Activated CD4-positive, alpha-beta memory T cell treated with anti-CD3 and anti-CD28 coated beads, Interleukin-2, amount 10 ng/mL, durations not matched to agents 7 days and 5 days (primary cell): ENCODE measurements at regions not wholly inside any gene's neighbourhood (a gene's known extent, or its start where the extent isn't known, plus 50 kb on each side); places are given as distances from the start of the nearest gene placed in this dataset.
"Not testable (repeated sequence)": the region's sequence is repeated elsewhere in the genome, so short reads cannot be mapped to it uniquely, and the experiment has no call there.

Source experiments
- CTCF ChIA-PET: fragments of 350-600 bp; sonication (Branson Sonifier 250); formaldehyde crosslinking; loops from one replicate; lab custom pipeline; 2021; ENCODE audit warnings: antibody characterized with exemption, inconsistent platforms; lab: Charles Lee
- POLR2A ChIA-PET: fragments of 350-600 bp; sonication (Branson Sonifier 250); formaldehyde crosslinking; loops from one replicate; lab custom pipeline; 2021; ENCODE audit warnings: antibody characterized with exemption; lab: Charles Lee
- DNase-seq: peaks from one replicate; pipeline ENCODE4 v3.0.0-alpha.2; 2020
- H3K27ac Mint-ChIP-seq: one replicate; pipeline ENCODE4 v1.8.0; 2021; ENCODE audit warnings: mild to moderate bottlenecking, mixed read lengths
- H3K27me3 Mint-ChIP-seq: one replicate; pipeline ENCODE4 v1.8.0; 2021; ENCODE audit warnings: mixed read lengths
- H3K36me3 Mint-ChIP-seq: one replicate; pipeline ENCODE4 v1.8.0; 2021; ENCODE audit warnings: low read depth, mixed read lengths
- H3K4me1 Mint-ChIP-seq: one replicate; pipeline ENCODE4 v1.8.0; 2021; ENCODE audit warnings: mixed read lengths
- H3K4me3 Mint-ChIP-seq: one replicate; pipeline ENCODE4 v1.8.0; 2021; ENCODE audit warnings: mild to moderate bottlenecking, mixed read lengths
- H3K9me3 Mint-ChIP-seq: one replicate; pipeline ENCODE4 v1.8.0; 2021; ENCODE audit warnings: mixed read lengths

DNA sequence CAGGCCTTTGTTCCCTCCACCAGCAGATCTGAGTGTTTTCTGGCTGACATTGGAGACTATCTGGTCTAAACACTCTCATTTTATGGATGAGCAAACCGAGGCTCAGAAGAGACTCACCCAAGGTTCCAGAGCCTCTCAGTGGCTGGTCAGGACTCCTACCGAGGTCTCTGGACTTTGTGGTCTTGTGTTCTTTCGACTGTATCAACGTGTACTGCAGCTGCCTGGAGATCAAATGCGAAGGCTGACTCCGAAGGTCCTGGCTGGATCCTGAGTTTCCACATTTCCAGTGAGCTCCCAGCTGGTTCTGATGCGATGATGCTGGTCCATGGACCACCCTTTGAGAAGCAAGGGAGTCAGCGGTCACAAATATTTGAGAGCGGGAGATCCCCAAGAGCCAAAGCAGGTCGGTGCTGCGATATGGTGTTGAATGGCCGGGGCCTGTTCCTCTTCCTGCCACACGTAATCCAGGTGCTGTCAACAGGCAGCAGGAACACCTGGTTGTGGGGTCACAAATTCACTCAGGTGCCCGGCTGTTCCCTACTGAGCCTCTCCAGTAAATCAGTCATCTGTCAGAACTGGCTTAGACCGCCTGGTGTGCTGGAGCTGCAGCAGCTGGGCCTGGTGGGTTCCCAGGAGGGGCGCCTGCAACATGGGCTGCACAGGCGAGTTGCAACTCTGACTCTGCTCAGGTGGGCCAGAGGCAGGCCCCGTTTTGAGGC, 94.8 kb upstream of the USP24 start:
- H3K27ac Mint-ChIP-seq, result no peak overlapping the region
- no peaks in the 10 kb centered on the region for H3K9me3 Mint-ChIP-seq
- POLR2A ChIA-PET, result no interaction called here
- CTCF ChIA-PET, result no interaction called here
- no peaks in the 10 kb centered on the region for H3K36me3 Mint-ChIP-seq
- H3K4me3 Mint-ChIP-seq, result no peak overlapping the region
- H3K4me1 Mint-ChIP-seq, result no peaks in the 10 kb centered on the region
- DNase-seq, result no peak
- peaks cover 13% of the 10 kb centered on the region for H3K27me3 Mint-ChIP-seq

DNA sequence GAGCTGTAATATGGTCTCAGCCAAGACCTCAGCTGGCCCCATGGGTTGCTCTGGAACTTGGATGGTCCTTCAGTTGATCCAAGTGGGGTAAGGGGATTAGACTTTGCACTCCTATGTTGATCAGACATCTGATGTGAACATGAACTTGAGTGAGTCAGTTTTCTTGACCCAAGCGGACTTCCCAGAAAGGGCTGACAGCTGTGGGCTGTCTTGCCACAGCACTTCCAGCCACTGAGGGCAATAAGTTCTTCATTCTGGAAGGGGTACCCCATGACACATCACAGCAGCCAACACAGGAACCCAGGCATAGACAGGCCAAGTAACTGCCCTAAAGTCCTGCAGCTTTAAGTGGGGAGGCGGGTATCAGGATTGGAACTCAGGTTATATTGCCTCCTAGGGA, 93.9 kb upstream of the USP24 start:
- ChIA-PET CTCF (no interaction called here), POLR2A (no interaction called here)
- Mint-ChIP-seq H3K36me3 (no peaks in the 10 kb centered on the region), H3K4me1 (no peaks in the 10 kb centered on the region), H3K9me3 (no peaks in the 10 kb centered on the region), H3K27me3 (peaks cover 17% of the 10 kb centered on the region), H3K4me3 (no peak overlapping the region), H3K27ac (no peak overlapping the region)
- no peak for DNase-seq

DNA sequence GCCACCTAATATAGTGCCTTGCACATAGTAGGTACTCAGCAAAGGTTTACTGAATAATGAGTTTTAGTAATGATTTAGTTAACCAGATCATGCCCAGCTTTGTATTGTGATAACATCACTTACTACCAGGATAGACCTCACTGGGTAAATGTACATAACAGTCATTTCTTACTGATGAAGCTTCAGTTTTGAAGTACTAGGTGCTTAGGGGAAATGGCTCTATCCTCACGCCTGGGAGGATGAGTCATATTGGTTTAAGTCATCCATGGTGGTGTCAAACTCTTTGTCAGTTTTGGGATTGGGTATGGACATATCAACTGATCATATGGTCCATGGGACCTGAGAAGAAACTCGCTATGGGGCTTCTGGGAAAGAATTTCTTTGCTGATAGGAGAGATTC, 90.6 kb upstream of the USP24 start:
- ChIA-PET CTCF (no interaction called here), POLR2A (no interaction called here)
- Mint-ChIP-seq H3K4me3 (no peak overlapping the region), H3K9me3 (no peaks in the 10 kb centered on the region), H3K27me3 (peaks cover 22% of the 10 kb centered on the region), H3K27ac (no peak overlapping the region), H3K4me1 (no peaks in the 10 kb centered on the region), H3K36me3 (no peaks in the 10 kb centered on the region)
- no peak for DNase-seq

DNA sequence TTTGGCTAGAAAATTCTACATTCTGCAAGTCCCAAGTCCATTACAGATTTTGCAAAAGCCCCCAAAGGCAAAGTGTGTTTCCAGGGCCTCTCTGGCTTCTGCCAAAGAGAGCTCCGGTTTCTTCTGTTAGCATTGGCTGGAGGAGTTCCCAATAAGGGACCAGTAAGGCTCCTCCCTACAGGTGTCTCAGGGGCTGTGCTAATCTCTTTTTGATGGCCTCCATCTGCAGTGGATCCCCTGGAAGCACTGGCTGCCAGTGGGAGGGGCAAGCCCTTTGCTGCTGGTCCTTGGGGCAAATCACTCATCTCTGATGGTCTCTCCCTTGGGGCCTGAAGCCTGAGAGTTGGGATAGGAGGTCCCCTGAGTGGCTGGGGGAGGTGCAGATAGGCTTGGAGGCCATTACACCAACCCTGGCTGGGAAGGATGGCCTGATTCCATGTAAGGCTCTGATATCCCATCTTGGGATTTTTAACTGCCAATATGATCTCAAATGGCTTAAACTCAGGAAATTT, 89.1 kb upstream of the USP24 start:
- H3K27me3 Mint-ChIP-seq, result peaks cover 22% of the 10 kb centered on the region
- no peaks in the 10 kb centered on the region for H3K36me3 Mint-ChIP-seq
- H3K4me3 Mint-ChIP-seq, result no peak overlapping the region
- H3K4me1 Mint-ChIP-seq, result no peaks in the 10 kb centered on the region
- no peak overlapping the region for H3K27ac Mint-ChIP-seq
- POLR2A ChIA-PET, result no interaction called here
- CTCF ChIA-PET, result no interaction called here
- no peaks in the 10 kb centered on the region for H3K9me3 Mint-ChIP-seq
- DNase-seq, result no peak

DNA sequence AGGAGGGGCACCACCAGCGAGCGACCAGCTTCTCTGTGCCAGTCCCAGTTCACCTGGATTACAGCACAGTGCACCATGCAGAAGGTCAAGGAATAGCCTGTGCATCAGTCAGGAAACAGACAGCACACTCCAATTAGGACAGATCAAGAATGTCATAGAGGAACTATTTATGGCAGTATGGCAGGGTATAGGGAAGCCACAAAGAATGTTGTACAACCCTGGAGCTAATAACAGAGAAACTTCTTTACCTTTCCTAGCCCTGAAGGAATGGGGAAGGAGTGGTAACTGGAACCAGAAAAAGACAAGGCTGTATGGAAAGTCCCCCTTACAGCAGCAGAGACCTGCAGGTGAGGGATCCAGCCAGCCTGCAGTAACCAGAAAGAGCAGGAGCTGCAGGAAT, 87.8 kb upstream of the USP24 start:
- DNase-seq, result no peak
- POLR2A ChIA-PET, result no interaction called here
- H3K9me3 Mint-ChIP-seq, result no peaks in the 10 kb centered on the region
- no peak overlapping the region for H3K27ac Mint-ChIP-seq
- no peak overlapping the region for H3K4me3 Mint-ChIP-seq
- H3K27me3 Mint-ChIP-seq, result peaks cover 22% of the 10 kb centered on the region
- H3K4me1 Mint-ChIP-seq, result no peaks in the 10 kb centered on the region
- no peaks in the 10 kb centered on the region for H3K36me3 Mint-ChIP-seq
- CTCF ChIA-PET, result no interaction called here

DNA sequence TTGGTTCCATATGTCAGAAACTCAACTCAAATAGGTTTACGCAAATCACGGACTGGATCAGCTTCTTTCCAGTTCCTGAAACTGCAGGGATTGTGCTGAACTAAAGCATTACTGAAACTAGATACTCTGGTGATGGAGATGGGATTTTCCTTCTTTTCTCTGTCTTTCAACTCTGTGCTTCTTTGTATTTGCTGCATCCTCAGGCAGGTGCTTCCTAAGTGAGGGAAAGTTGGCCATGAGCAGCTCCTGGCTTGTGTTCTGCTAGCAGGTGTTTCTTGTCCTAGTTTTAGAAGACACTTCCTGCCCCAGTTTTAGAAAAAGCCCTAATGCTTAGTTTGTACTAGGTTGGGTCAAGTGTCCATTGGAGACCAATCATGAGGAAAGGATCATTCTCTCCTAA, 86.7 kb upstream of the USP24 start:
- DNase-seq, result no peak
- CTCF ChIA-PET, result no interaction called here
- Mint-ChIP-seq H3K36me3 (no peaks in the 10 kb centered on the region), H3K4me3 (no peak overlapping the region), H3K27me3 (peaks cover 18% of the 10 kb centered on the region), H3K27ac (no peak overlapping the region), H3K4me1 (no peaks in the 10 kb centered on the region), H3K9me3 (no peaks in the 10 kb centered on the region)
- POLR2A ChIA-PET, result no interaction called here

DNA sequence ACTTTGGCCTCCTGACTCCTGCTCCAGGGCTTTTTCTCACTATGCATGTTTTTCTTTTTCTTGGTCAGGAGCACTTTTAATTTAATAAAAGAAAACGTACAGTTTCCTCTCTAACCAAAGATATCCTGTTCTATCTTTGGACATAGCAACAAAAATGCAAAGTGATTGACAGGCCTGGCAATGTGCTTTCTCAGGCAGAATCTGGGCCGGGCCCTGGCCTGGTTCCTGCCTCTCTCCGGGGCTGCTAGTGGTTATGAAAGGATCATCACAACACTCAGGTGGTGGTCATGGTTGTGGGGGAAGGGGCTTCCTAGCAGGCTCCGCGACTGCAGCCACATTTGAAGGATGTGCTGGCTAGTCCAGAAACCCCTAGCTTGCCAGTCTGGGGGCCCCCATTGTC, 85.8 kb upstream of the USP24 start:
- H3K4me3 Mint-ChIP-seq, result no peak overlapping the region

GRCh38 chr1:55298167-55298894, 83.2 kb upstream of the USP24 start:
- CTCF ChIA-PET, result no interaction called here
- no peak for DNase-seq
- no peak overlapping the region for H3K27ac Mint-ChIP-seq

More for the DNA sequence above, 85.8 kb upstream of the USP24 start:
- ChIA-PET POLR2A (no interaction called here), CTCF (no interaction called here)
- peaks cover 2% of the 10 kb centered on the region for H3K9me3 Mint-ChIP-seq
- no peaks in the 10 kb centered on the region for H3K36me3 Mint-ChIP-seq
- no peak overlapping the region for H3K27ac Mint-ChIP-seq
- peaks cover 17% of the 10 kb centered on the region for H3K27me3 Mint-ChIP-seq
- DNase-seq, result no peak
- no peaks in the 10 kb centered on the region for H3K4me1 Mint-ChIP-seq

GRCh38 chr1:55296247-55296646, 81.1 kb upstream of the USP24 start:
- H3K27me3 Mint-ChIP-seq, result peaks cover 18% of the 10 kb centered on the region
- H3K36me3 Mint-ChIP-seq, H3K27ac Mint-ChIP-seq, CTCF ChIA-PET, DNase-seq, H3K9me3 Mint-ChIP-seq, POLR2A ChIA-PET, H3K4me1 Mint-ChIP-seq, H3K4me3 Mint-ChIP-seq: not testable (repeated sequence)

More at GRCh38 chr1:55298167-55298894, 83.2 kb upstream of the USP24 start:
- Mint-ChIP-seq H3K4me3 (no peak overlapping the region), H3K9me3 (peaks cover 5% of the 10 kb centered on the region), H3K36me3 (no peaks in the 10 kb centered on the region), H3K4me1 (no peaks in the 10 kb centered on the region), H3K27me3 (peaks cover 20% of the 10 kb centered on the region)
- POLR2A ChIA-PET, result no interaction called here

DNA sequence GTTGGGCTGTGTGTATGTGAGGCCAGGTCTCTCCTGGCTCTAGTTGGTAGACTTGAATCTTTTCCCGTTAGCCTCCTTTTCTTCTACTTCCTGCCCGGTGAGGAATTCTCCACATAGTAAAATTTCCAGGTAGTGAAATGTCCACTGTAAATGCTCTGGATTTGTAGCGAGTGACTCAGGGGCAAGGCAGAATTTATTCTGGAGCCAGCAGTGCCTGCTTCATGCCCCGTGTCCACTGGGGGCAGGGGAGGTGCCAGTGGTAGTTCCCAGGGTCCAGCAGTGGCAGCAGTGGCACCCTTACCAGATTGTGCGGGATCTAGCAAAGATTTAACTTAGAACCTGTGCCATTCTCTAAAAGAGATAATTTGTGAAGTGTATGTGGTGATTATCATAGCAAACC, 74.5 kb upstream of the USP24 start:
- POLR2A ChIA-PET, result no interaction called here
- Mint-ChIP-seq H3K9me3 (peaks cover under 1% of the 10 kb centered on the region), H3K36me3 (no peaks in the 10 kb centered on the region), H3K27me3 (peaks cover 11% of the 10 kb centered on the region), H3K27ac (no peak overlapping the region), H3K4me1 (peaks cover 12% of the 10 kb centered on the region), H3K4me3 (no peak overlapping the region)
- DNase-seq, result no peak
- CTCF ChIA-PET, result no interaction called here

DNA sequence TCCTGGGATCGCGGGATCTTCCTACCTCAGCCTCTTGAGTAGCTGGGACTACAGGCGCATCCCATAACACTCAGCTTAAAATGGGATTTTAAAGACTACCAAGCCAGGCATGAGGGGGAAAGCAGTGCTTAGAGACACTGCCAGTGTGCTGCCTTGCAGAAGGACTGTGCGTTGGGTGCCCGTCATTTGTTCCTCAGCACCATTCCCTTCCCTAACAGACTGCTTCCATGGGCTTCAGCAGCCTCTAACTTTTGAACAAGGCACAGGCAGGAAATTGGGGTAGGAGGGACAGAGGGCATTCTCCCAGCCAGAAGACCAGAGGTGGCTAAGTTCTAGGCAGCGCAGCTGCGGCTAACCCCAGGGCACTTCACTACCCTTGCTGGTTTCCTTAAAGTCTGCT, 73.9 kb upstream of the USP24 start:
- ChIA-PET CTCF (interaction anchor here (0.7 to 1.0 kb wide), 3 partner anchors 10 to 74 kb away, joined by 3 to 4 read pairs (median 3); no protein-coding TSS in a partner anchor), POLR2A (no interaction called here)
- Mint-ChIP-seq H3K4me1 (peaks cover 12% of the 10 kb centered on the region), H3K9me3 (no peaks in the 10 kb centered on the region), H3K4me3 (no peak overlapping the region), H3K27me3 (peaks cover 7% of the 10 kb centered on the region), H3K27ac (no peak overlapping the region), H3K36me3 (no peaks in the 10 kb centered on the region)
- no peak for DNase-seq

DNA sequence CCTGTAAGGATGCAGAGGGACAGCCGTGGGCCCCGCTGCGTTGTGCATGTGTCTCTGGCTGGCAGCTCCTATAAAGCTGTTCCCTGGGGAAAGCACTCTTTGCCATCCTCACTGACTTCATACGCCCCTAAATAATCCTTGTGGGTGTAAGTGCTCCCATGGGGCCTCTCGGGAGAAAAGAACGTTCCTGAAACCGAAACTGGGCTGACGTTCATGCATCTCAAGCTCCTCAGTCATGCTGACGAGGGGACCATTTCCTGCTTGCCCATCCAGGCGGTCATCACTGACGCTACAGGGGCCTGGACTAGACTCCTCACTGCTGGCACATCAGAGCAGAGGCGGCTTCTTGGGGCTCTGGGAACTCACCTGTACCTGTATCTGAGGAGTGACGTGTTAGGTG, 73.1 kb upstream of the USP24 start:
- Mint-ChIP-seq H3K4me1 (peaks cover 12% of the 10 kb centered on the region), H3K4me3 (no peak overlapping the region), H3K36me3 (no peaks in the 10 kb centered on the region), H3K27ac (no peak overlapping the region), H3K9me3 (no peaks in the 10 kb centered on the region), H3K27me3 (no peaks in the 10 kb centered on the region)
- CTCF ChIA-PET, result interaction anchor here (1.0 kb wide), 2 partner anchors 9 to 10 kb away, joined by 3 to 4 read pairs; no protein-coding TSS in a partner anchor
- POLR2A ChIA-PET, result no interaction called here
- no peak for DNase-seq

DNA sequence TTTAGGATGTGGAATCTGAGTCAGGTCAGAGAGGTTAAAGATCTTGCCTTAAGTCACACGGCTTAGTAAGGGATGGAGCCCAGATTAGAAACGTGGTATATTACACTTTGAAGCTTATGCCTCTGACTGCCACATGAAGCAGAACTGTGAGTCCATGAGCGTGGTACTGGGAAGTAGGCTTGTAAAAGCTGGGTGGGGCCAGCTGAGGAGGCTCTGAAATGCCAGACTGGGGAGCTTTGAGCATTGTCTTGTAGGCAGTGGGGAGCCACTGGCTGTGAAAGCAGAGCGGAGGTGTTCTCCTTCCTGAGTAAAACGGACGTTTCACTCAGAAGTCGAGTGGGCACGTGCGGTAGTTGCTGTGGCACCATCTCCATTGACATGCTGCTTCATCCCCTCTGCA, 72.6 kb upstream of the USP24 start:
- Mint-ChIP-seq H3K36me3 (no peaks in the 10 kb centered on the region), H3K4me1 (peaks cover 12% of the 10 kb centered on the region), H3K4me3 (no peak overlapping the region), H3K9me3 (no peaks in the 10 kb centered on the region), H3K27me3 (peaks cover under 1% of the 10 kb centered on the region), H3K27ac (no peak overlapping the region)
- ChIA-PET CTCF (no interaction called here), POLR2A (no interaction called here)
- no peak for DNase-seq
